HL-60 (cell line): ENCODE measurements at regions not wholly inside any gene's neighbourhood (a gene's known extent, or its start where the extent isn't known, plus 50 kb on each side); places are given as distances from the start of the nearest gene placed in this dataset.

Experiments used
- GABPA ChIP-seq: IDR thresholded peaks from 2 replicates; pipeline ENCODE4 v1.6.1; 2012; ENCODE audit warnings: low read depth
- POLR2AphosphoS5 ChIP-seq: IDR thresholded peaks from 2 replicates; pipeline ENCODE4 v1.6.1; 2012; ENCODE audit warnings: low read depth
- REST ChIP-seq: IDR thresholded peaks from 2 replicates; pipeline ENCODE4 v1.6.1; 2012; ENCODE audit warnings: low read depth; ENCODE audit not compliant: insufficient replicate concordance
- TF ChIP-seq, protein P1 (sequence below): IDR thresholded peaks from one replicate; pipeline ENCODE4 v1.5.1; 2011; ENCODE audit warnings: low read length, control low read depth, inconsistent platforms; ENCODE audit not compliant: insufficient read depth

GRCh38 chr1:114216431-114217173, 62.9 kb upstream of the SYT6 start:
- TF ChIP-seq POLR2AphosphoS5 (no peak), REST (no peak), GABPA (no peak)
- TF ChIP-seq, protein P1, sequence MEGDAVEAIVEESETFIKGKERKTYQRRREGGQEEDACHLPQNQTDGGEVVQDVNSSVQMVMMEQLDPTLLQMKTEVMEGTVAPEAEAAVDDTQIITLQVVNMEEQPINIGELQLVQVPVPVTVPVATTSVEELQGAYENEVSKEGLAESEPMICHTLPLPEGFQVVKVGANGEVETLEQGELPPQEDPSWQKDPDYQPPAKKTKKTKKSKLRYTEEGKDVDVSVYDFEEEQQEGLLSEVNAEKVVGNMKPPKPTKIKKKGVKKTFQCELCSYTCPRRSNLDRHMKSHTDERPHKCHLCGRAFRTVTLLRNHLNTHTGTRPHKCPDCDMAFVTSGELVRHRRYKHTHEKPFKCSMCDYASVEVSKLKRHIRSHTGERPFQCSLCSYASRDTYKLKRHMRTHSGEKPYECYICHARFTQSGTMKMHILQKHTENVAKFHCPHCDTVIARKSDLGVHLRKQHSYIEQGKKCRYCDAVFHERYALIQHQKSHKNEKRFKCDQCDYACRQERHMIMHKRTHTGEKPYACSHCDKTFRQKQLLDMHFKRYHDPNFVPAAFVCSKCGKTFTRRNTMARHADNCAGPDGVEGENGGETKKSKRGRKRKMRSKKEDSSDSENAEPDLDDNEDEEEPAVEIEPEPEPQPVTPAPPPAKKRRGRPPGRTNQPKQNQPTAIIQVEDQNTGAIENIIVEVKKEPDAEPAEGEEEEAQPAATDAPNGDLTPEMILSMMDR: no peak
